ENCODE measurements at regions not wholly inside any gene's neighbourhood (a gene's known extent, or its start where the extent isn't known, plus 50 kb on each side); places are given as distances from the start of the nearest gene placed in this dataset.
A peak's percentile ranks its signal among the peaks of the same experiment; 100 is the strongest.

- Histone ChIP-seq H3K9me2 (ENCODE audit: insufficient read depth) (no peaks in the 10 kb centered on the region), H3K4me3 (no peak overlapping the region), H3K27me3 (replicated peaks; ENCODE audit: insufficient read depth) (no peaks in the 10 kb centered on the region), H2AFZ (no peak overlapping the region), H3F3A (ENCODE audit: insufficient read depth) (no peaks in the 10 kb centered on the region), H3K9me3 (ENCODE audit: low read depth) (no peaks in the 10 kb centered on the region), H3K4me1 (ENCODE audit: insufficient read depth) (no peaks in the 10 kb centered on the region), H3K4me2 (ENCODE audit: unreplicated experiment) (no peak overlapping the region), H3K27ac (no peak overlapping the region), H3K79me2 (ENCODE audit: insufficient read depth) (no peaks in the 10 kb centered on the region), H4K20me1 (ENCODE audit: insufficient read depth) (no peaks in the 10 kb centered on the region), H3K9ac (no peak overlapping the region), H3K36me3 (ENCODE audit: low read depth) (no peaks in the 10 kb centered on the region)
- in situ Hi-C loops (cut with MboI), result no loop called here
- no peak for TF ChIP-seq EZH2phosphoT487 (IDR thresholded peaks at IDR 0.05; ENCODE audit: insufficient read depth, low read depth)
- no peak for TF ChIP-seq EZH2 (IDR thresholded peaks at IDR 0.05; ENCODE audit: insufficient read depth, poor library complexity, severe bottlenecking)
- no peak for DNase-seq
- WGBS, 2 experiments (ENCODE audit: low coverage in 1 of 2, low lambda C conversion rate in 2 of 2, missing lambda C conversion rate in 2 of 2), result 75 to 87% methylated on average over 3 of the region's 3 CpGs
These were observed 122.4 kb upstream of the CITED2 start for GRCh38 chr6:139496654-139497344.

- Histone ChIP-seq H3K36me3 (ENCODE audit: low read depth) (no peaks in the 10 kb centered on the region), H3K79me2 (ENCODE audit: insufficient read depth) (no peaks in the 10 kb centered on the region), H3K9ac (no peak overlapping the region), H3K4me1 (ENCODE audit: insufficient read depth) (no peaks in the 10 kb centered on the region), H3K9me3 (ENCODE audit: low read depth) (no peaks in the 10 kb centered on the region), H3K27me3 (replicated peaks; ENCODE audit: insufficient read depth) (no peaks in the 10 kb centered on the region), H3K9me2 (ENCODE audit: insufficient read depth) (no peaks in the 10 kb centered on the region), H3K4me3 (no peak overlapping the region), H3F3A (ENCODE audit: insufficient read depth) (no peaks in the 10 kb centered on the region), H4K20me1 (ENCODE audit: insufficient read depth) (no peaks in the 10 kb centered on the region), H3K4me2 (ENCODE audit: unreplicated experiment) (no peak overlapping the region), H2AFZ (no peak overlapping the region), H3K27ac (no peak overlapping the region)
- TF ChIP-seq EZH2phosphoT487 (IDR thresholded peaks at IDR 0.05; ENCODE audit: insufficient read depth, low read depth), result no peak
- TF ChIP-seq EZH2 (IDR thresholded peaks at IDR 0.05; ENCODE audit: insufficient read depth, poor library complexity, severe bottlenecking), result no peak
- in situ Hi-C loops (cut with MboI), result no loop called here
- no peak for DNase-seq
- 90% methylated on average over 9 of the region's 9 CpGs for WGBS, 2 experiments (ENCODE audit: low coverage in 1 of 2, low lambda C conversion rate in 2 of 2, missing lambda C conversion rate in 2 of 2)
These were observed 120.0 kb upstream of the CITED2 start for GRCh38 chr6:139494376-139494990.

GRCh38 chr6:139490482-139490881 lies 116.0 kb upstream of the CITED2 start:
- TF ChIP-seq EZH2 (IDR thresholded peaks at IDR 0.05; ENCODE audit: insufficient read depth, poor library complexity, severe bottlenecking), result no peak
- TF ChIP-seq EZH2phosphoT487 (IDR thresholded peaks at IDR 0.05; ENCODE audit: insufficient read depth, low read depth), result no peak

GRCh38 chr6:139486476-139486799 lies 112.0 kb upstream of the CITED2 start:
- H3K79me2 ChIP-seq (ENCODE audit: insufficient read depth), result no peaks in the 10 kb centered on the region
- H3K9me2 ChIP-seq (ENCODE audit: insufficient read depth), result no peaks in the 10 kb centered on the region
- no peaks in the 10 kb centered on the region for H3K36me3 ChIP-seq (ENCODE audit: low read depth)
- H3K27ac ChIP-seq, result no peak overlapping the region
- in situ Hi-C loops (cut with MboI), result no loop called here
- H3K4me3 ChIP-seq, result no peak overlapping the region
- no peaks in the 10 kb centered on the region for H3K4me1 ChIP-seq (ENCODE audit: insufficient read depth)
- H3K27me3 ChIP-seq (replicated peaks; ENCODE audit: insufficient read depth), result no peaks in the 10 kb centered on the region
- H3K9me3 ChIP-seq (ENCODE audit: low read depth), result no peaks in the 10 kb centered on the region
- no peaks in the 10 kb centered on the region for H4K20me1 ChIP-seq (ENCODE audit: insufficient read depth)
- no peak overlapping the region for H2AFZ ChIP-seq
- no peak for DNase-seq
- H3K9ac ChIP-seq, result no peak overlapping the region
- no peak overlapping the region for H3K4me2 ChIP-seq (ENCODE audit: unreplicated experiment)
- H3F3A ChIP-seq (ENCODE audit: insufficient read depth), result no peaks in the 10 kb centered on the region
- no peak for TF ChIP-seq EZH2phosphoT487 (IDR thresholded peaks at IDR 0.05; ENCODE audit: insufficient read depth, low read depth)
- TF ChIP-seq EZH2 (IDR thresholded peaks at IDR 0.05; ENCODE audit: insufficient read depth, poor library complexity, severe bottlenecking), result no peak

More at GRCh38 chr6:139490482-139490881, 116.0 kb upstream of the CITED2 start:
- H3K9ac ChIP-seq, result no peak overlapping the region
- H3K9me2 ChIP-seq (ENCODE audit: insufficient read depth), result no peaks in the 10 kb centered on the region
- H2AFZ ChIP-seq, result peak overlapping the region; percentile 78
- no peak overlapping the region for H3K27ac ChIP-seq
- DNase-seq, result no peak
- no peaks in the 10 kb centered on the region for H3K4me1 ChIP-seq (ENCODE audit: insufficient read depth)
- H3K36me3 ChIP-seq (ENCODE audit: low read depth), result no peaks in the 10 kb centered on the region
- no peaks in the 10 kb centered on the region for H3F3A ChIP-seq (ENCODE audit: insufficient read depth)
- no peaks in the 10 kb centered on the region for H3K79me2 ChIP-seq (ENCODE audit: insufficient read depth)
- H3K9me3 ChIP-seq (ENCODE audit: low read depth), result no peaks in the 10 kb centered on the region
- H4K20me1 ChIP-seq (ENCODE audit: insufficient read depth), result no peaks in the 10 kb centered on the region
- H3K27me3 ChIP-seq (replicated peaks; ENCODE audit: insufficient read depth), result no peaks in the 10 kb centered on the region
- in situ Hi-C loops (cut with MboI), result no loop called here
- 40 to 41% methylated on average over 4 of the region's 4 CpGs for WGBS, 2 experiments (ENCODE audit: low coverage in 1 of 2, low lambda C conversion rate in 2 of 2, missing lambda C conversion rate in 2 of 2)
- no peak overlapping the region for H3K4me3 ChIP-seq
- H3K4me2 ChIP-seq (ENCODE audit: unreplicated experiment), result no peak overlapping the region

Measured in GM23248 (cell line).